Glomerular visceral epithelial cell (primary cell): ENCODE measurements at regions not wholly inside any gene's neighbourhood (a gene's known extent, or its start where the extent isn't known, plus 50 kb on each side); places are given as distances from the start of the nearest gene placed in this dataset.

Experiments used
- DNase-seq: peaks from one replicate; pipeline ENCODE4 v3.0.0-alpha.2; 2016; ENCODE audit errors: extremely low spot score

DNA sequence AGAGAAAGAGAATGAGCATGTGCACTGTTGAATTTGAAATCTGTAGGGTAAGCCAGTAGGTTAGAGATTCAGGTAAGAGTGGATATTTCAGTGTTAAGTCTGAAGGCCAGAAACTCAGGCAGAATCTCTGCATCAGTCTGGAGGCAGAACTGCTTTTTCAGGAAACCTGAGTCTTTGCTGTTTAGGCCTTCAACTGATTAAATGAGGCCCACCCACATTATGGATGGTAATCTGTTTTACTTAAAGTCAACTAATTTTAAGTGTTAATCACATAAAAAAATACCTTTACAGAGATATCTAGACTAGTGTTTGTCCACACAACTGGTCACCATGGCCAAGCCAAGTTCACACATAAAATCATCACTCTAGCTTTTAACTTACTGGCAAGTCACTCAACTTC, 205.0 kb upstream of the DDHD1 start:
- no peak for DNase-seq

DNA sequence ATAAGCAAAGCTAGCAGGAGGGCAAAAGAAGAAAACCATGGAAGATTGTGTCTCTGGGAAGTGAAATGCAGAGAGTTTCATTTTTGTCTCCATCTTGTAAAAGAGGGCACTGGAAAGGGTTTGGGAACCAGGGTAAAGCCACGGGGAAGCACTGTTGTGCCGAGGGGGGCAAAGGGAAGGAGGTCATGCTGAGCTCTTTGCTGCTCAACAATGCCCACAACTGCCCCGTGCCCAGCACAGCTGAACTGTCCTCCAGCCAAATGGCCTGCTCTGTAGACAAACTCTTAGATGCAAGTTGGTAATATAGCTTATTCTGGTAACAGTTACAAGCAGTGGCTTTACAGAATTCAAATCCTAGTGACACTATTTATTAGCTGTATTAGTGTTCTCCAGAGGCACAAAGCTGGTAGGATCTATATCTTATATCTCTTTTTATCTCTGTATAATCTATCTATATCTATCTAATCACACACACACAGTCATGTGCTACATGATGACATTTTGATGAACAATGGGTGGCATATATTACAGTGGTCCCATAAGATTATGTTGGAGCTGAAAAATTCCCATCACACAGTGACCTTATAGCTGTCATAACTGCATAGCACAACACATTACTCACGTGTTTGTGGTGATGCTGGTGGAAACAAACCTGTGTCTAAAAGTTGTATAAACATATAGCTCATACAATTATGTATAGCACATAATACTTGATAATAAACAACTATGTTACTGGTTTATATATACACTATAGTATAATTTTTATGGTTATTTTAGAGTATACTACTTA, 203.4 kb upstream of the DDHD1 start:
- DNase-seq = no peak

DNA sequence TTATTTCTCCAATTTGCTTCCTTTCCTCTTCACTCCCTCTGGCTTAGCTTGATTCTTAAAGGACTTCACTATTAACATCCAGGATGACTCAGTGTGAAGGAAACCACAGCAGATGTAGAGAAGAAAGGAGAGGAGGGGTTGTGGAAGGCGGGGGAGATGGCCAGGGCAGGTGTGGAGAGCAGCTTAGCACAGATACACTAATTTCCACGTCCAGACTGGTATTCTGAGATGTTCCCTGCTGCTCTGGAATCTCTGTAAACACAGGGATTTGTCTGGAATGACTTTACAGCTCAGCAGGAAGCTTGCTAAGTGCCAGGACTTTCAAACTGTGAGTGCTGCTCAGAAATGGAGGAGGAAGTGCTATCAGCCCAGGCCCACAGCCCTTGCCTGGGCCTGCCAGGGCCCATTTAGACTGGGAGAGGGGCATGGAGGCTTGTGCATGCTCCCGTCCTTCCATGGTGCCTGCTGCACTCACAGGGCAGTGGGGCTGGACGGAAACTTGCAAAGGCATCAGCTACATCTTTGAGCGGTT, 202.5 kb upstream of the DDHD1 start:
- DNase-seq = peak; percentile 76

DNA sequence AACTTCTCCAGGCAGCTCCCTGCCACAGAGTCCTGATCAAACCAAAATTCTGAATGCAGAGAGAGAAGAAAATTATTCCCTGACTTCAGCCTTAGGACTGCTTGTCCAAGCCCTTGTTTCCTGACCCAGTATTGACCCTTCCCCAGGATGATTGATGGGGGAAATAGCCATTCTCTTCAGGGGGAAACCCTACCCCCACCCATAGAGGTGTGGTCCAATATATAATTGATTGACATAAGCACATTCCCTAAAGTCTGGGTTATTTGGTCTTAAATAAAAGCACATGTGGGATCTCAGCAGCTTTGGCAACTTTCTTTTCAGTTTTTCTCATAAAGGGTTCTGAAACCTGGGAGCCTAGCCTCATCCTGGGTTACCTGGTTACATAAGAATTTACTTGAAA, 201.2 kb upstream of the DDHD1 start:
- no peak for DNase-seq

GRCh38 chr14:53350866-53351265, 197.7 kb upstream of the DDHD1 start:
- no peak for DNase-seq

GRCh38 chr14:53350429-53350828, 197.3 kb upstream of the DDHD1 start:
- peak; percentile 27 for DNase-seq

DNA sequence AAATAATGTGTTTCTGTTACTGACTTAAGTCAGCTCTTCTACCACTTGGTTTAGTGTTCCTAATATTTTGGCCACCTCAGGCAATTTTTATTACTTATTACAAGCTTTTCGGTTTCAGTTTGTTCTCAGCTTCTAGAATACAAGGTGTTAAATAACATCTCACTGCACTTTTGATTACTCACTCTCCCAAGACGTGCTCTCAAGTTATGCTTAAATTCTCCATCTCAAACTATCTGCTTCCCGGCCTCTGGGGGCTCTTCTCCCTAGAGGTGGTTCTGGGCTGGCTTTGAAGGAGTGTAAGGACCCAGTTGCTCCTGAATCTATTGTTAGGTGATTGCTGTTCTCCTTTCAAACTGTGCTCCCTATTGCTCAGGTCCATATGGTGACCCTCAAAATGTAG, 193.9 kb upstream of the DDHD1 start:
- DNase-seq = no peak

DNA sequence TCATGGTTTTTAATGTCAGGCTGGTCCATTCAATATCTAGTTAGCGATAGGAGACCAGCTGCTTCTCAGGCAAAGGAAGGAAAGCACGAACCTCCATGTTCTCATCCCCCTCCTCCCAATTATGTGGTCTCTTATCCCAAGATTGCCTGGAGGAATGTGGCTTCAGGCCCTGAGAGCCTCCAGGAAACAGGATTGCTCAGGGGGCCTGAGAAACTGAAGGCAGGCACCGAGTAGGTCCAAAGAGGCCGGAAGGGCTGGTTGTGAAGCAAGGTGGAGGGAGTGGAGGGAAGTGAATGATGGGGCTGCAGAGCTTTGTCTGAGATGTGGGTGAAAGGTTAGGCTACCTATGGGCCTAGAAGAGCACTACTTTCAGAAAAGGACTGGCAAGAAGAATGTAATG, 188.2 kb upstream of the DDHD1 start:
- DNase-seq = no peak

DNA sequence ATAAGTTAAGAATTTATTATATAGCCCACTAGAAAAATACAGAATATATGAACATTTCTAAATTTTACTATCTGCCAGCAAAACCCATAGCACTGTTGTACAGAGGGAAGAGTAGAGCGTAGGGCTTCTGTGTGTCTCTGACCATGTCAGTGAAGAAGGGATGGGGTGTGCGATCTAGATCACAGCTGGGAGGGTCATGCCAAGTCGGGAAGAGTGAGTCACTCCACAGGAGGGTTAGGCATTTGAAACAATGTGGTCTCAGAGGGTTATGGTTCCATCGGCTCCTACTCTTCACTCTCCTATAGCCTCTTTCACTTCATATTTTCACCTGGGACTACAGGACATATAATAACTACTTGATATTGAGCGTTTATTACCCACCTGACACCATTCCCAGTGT, 185.1 kb upstream of the DDHD1 start:
- DNase-seq = peak; percentile 39

GRCh38 chr14:53336729-53337128, 183.6 kb upstream of the DDHD1 start:
- DNase-seq = no peak

- DNase-seq = no peak
These were observed 180.7 kb upstream of the DDHD1 start for GRCh38 chr14:53333809-53334208.

GRCh38 chr14:53331921-53332320, 178.8 kb upstream of the DDHD1 start:
- DNase-seq = no peak

DNA sequence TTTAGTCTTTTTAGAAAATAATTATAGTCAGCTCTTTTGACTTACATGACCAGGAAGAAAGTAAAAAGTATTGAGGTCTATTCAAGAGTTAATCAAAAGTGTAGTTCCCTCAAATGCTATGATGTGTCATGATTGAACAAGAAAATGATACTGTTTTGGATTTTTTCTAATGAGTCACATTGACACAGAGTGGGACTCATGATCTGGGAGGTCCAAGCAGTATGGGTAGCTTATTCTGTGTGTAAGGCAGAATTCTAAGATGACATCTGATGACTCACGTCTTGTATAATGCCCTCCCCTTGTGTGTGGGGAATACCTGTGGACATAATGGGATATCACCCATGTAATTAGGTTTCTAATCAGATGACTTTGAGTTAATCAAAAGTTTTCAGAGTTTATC, 178.1 kb upstream of the DDHD1 start:
- peak; percentile 37 for DNase-seq

DNA sequence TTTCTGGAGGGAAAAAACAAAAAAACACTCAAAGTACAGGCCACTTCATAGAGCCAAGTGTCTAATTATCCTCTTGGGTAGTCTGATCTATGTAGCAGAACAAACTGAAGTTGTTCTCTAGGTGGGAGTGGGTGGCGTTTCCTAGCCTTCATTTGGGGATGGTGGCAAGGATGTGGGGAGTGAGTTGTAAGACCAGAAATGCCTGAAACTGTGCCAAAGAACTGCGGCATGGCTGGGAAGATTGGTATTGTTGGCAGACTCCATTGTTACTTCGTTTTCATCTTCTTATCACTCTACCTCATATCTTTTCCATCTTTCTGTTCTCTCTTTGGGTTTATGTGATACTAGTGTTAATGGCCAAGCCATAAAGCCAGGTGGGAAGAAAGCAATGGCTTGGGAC, 177.3 kb upstream of the DDHD1 start:
- no peak for DNase-seq

GRCh38 chr14:53328841-53329240, 175.7 kb upstream of the DDHD1 start:
- DNase-seq = no peak

DNA sequence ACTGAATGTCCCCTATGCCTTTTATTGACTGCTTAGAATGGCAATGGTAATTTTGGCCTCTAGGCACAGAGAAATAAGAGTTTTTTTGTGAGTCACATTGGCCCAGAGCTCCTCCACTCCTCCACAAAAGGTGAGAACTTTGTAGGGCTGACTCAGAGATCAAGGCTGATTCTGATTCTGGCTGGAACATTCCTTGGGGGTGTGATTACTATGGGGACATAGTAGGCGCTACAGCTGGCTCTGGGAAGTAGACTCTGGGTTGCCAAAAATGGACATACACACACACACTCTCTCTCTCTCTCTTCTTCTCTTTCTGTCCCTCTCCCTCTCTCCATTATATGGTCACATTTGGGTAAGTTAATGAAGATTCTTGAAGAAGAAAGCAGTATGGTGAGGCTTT, 174.6 kb upstream of the DDHD1 start:
- DNase-seq = no peak

DNA sequence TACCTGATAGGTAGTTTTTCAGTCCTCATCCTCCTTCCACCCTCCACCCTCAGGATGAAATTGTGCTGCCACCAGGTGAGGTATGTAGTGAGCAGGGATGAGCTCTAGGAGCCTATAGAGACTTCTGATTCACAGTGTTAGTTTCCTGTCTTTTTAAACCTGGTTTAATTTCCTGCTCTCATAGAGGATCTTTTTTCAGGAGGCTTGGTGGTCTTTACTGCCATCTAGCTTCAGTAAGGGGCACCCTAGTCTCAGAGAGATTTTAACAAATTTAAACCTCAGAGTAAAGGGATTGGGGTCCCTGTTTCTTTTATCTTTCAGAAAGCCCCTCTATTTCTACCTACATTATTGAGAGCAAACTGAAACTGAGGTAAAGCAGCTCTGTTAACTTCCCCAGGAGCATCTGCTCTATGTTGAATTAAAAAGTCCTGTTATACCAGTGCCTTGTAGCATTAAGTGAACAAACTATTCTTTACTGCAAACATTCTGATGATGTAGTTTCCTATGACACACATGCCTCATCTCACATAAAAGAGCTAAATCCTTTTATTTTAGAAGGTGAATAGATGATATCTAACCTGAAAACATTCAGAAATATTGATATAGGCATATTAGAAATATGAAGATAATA, 172.2 kb upstream of the DDHD1 start:
- no peak for DNase-seq

- DNase-seq = no peak
These were observed 163.4 kb upstream of the DDHD1 start for GRCh38 chr14:53316504-53316903.

DNA sequence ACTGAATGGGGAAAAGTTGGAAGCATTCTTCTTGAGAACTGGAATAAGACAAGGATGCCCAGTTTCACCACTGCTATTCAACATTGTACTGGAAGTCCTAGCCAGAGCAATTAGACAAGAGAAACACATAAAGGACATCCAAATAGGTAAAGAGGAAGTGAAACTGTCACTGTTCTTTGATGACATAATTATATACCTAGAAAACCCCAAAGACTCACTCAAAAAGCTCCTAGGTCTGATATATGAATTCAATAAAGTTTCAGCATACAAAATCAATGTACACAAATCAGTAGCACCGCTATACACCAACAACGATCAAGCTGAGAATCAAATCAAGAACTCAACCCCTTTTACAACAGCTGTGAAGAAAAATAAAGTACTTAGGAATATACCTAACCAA, 157.3 kb upstream of the DDHD1 start:
- no peak for DNase-seq

- peak; percentile 43 for DNase-seq
These were observed 153.8 kb upstream of the DDHD1 start for GRCh38 chr14:53306911-53307310.

- DNase-seq = peak; percentile 55
These were observed 153.2 kb upstream of the DDHD1 start for GRCh38 chr14:53306267-53306721.

- DNase-seq = no peak
These were observed 151.7 kb upstream of the DDHD1 start for GRCh38 chr14:53304726-53305381.
